Spleen (tissue), 7 donors: ENCODE measurements at regions not wholly inside any gene's neighbourhood (a gene's known extent, or its start where the extent isn't known, plus 50 kb on each side); places are given as distances from the start of the nearest gene placed in this dataset.

Source experiments
- CTCF ChIP-seq, 11 experiments: fragments of 200-600 bp in 7 of 11; fragments of 450-650 bp in 4 of 11; sonication (generic) in 4 of 11; IDR thresholded peaks in 8 of 11; conservative IDR thresholded peaks in 3 of 11; 1 replicate in 7 of 11; 2 replicates in 4 of 11; pipeline versions ENCODE4 v1.4.0 to v1.8.0; 2016 to 2021; ENCODE audit warnings: antibody characterized with exemption in 11 of 11, inconsistent platforms in 4 of 11, mild to moderate bottlenecking in 1 of 11
- POLR2A ChIP-seq, 3 donors: fragments of 450-650 bp; IDR thresholded peaks; one replicate each; pipeline ENCODE4 v1.5.1; 2017; ENCODE audit warnings: antibody characterized with exemption in 3 of 3, mild to moderate bottlenecking in 1 of 3
- POLR2AphosphoS5 ChIP-seq, 3 donors: sonication (generic); formaldehyde crosslinking; IDR thresholded peaks; one replicate each; pipeline ENCODE4 v1.5.1; 2017; ENCODE audit warnings: antibody characterized with exemption in 3 of 3
- donor health status: DM: no; HTN: no; CAD: no; lungs with moderate emphysema.
- donor health status: DM: no; HTN: no; CAD: no.
- donor health status: DM: no; HTN: no; CAD: no.

DNA sequence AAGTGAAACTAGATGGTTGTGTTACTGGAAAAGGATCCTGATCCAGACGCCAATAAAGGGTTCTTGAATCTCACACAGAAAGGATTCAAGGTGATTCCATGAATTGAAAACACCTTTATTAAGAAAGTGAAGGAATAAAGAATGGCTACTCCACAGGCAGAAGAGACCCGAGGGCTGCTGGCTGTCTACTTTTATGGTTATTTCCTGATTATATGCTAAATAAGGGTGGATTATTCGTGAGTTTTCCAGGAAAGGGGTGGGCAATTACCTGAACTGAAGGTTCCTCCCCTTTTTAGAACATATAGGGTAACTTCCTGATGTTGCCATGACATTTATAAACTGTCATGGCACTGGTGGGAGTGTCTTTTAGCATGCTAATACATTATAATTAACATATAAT is 50.9 kb upstream of the WARS2 start:
- no peak for TF ChIP-seq CTCF (IDR thresholded peaks at IDR 0.05 in 8 of 11, conservative IDR thresholded peaks at IDR 0.05 in 3 of 11)
- no peak for TF ChIP-seq POLR2A (IDR thresholded peaks at IDR 0.05)
- TF ChIP-seq POLR2AphosphoS5 (IDR thresholded peaks at IDR 0.05), result no peak
